HepG2 (cell line): ENCODE measurements at regions not wholly inside any gene's neighbourhood (a gene's known extent, or its start where the extent isn't known, plus 50 kb on each side); places are given as distances from the start of the nearest gene placed in this dataset.

Experiments used
- ATAC-seq: fragments of 200-7000 bp; cut with Tn5 transposase; 3 replicates; pipeline ENCODE4 v1.9.1; 2020; ENCODE audit warnings: mild to moderate bottlenecking, moderate library complexity
- BruUV-seq: library from RNA; stranded (reverse); fragments of 400-500 nt; replicated peaks from 2 replicates; lab custom pipeline; 2021; lab: Mats Ljungman, UMichigan
- CTCF ChIA-PET: fragments of 300-600 bp; formaldehyde crosslinking; extraction: SDS; loops from one replicate; lab custom pipeline; 2021; ENCODE audit warnings: low total read pairs, inconsistent platforms, low intra/inter-chr PET ratio; lab: Yijun Ruan, JAX
- POLR2A ChIA-PET: fragments of 350-600 bp; sonication (Branson Sonifier 250); formaldehyde crosslinking; loops from one replicate; lab custom pipeline; 2020; ENCODE audit warnings: antibody characterized with exemption, inconsistent platforms; lab: Yijun Ruan, JAX
- DNase-seq: peaks from one replicate; pipeline ENCODE4 v3.0.0-alpha.2; 2015; ENCODE audit warnings: low spot score
- FAIRE-seq: peaks from 3 replicates; lab custom pipeline; 2011; peaks lifted over from hg19 to GRCh38; lab: Jason Lieb, UNC
- H2AFZ ChIP-seq: one replicate; pipeline ENCODE4 v1.6.1; 2011; ENCODE audit warnings: low read length, inconsistent platforms
- H3K27ac ChIP-seq: fragments of 300-600 bp; 3 replicates; pipeline ENCODE4 v1.8.0; 2011; ENCODE audit warnings: mixed run types, mild to moderate bottlenecking, mixed read lengths, low read length, inconsistent platforms; ENCODE audit not compliant: insufficient read depth; ENCODE audit errors: extremely low read length
- H3K27me3 ChIP-seq, 2 experiments: fragments of 200-600 bp in 1 of 2; 2 replicates in 1 of 2; 3 replicates in 1 of 2; pipeline versions ENCODE4 v1.6.0 to v1.8.0; 2011; ENCODE audit warnings: low read length in 2 of 2, mild to moderate bottlenecking in 2 of 2, moderate library complexity in 2 of 2, inconsistent platforms in 1 of 2; ENCODE audit not compliant: insufficient read depth in 2 of 2, control insufficient read depth in 1 of 2
- H3K36me3 ChIP-seq, 2 experiments: fragments of 200-600 bp in 1 of 2; replicated peaks in 1 of 2; 2 replicates in 1 of 2; 3 replicates in 1 of 2; pipeline versions ENCODE4 v1.5.1 to v1.8.0; 2011; ENCODE audit warnings: low read length in 2 of 2, inconsistent platforms in 1 of 2; ENCODE audit not compliant: insufficient read depth in 2 of 2, control insufficient read depth in 1 of 2
- H3K4me1 ChIP-seq: 2 replicates; pipeline ENCODE4 v1.5.1; 2012; ENCODE audit warnings: low read length, inconsistent platforms; ENCODE audit not compliant: insufficient read depth
- H3K4me2 ChIP-seq: 2 replicates; pipeline ENCODE4 v1.6.0; 2011; ENCODE audit warnings: low read depth, low read length, inconsistent platforms
- H3K4me3 ChIP-seq, 3 experiments: fragments of 200-600 bp in 1 of 3; sonication (generic), shearing (Covaris generic) in 1 of 3; replicated peaks in 1 of 3; 2 replicates each; pipeline ENCODE4 v1.5.1; 2011 to 2016; ENCODE audit warnings: low read length in 3 of 3, inconsistent platforms in 2 of 3, low read depth in 2 of 3, mild to moderate bottlenecking in 2 of 3, control low read depth in 1 of 3, mixed read lengths in 1 of 3; ENCODE audit not compliant: insufficient read depth in 1 of 3
- H3K79me2 ChIP-seq: one replicate; pipeline ENCODE4 v1.6.1; 2011; ENCODE audit warnings: low read length, inconsistent platforms; ENCODE audit not compliant: insufficient read depth
- H3K9ac ChIP-seq: 2 replicates; pipeline ENCODE4 v1.6.0; 2011; ENCODE audit warnings: mild to moderate bottlenecking, low read depth, low read length, inconsistent platforms; ENCODE audit not compliant: insufficient read depth
- H3K9me3 ChIP-seq: 2 replicates; pipeline ENCODE4 v1.5.1; 2012; ENCODE audit warnings: mild to moderate bottlenecking, low read length
- H4K20me1 ChIP-seq: 2 replicates; pipeline ENCODE4 v1.6.0; 2011; ENCODE audit warnings: inconsistent platforms, mild to moderate bottlenecking, low read length, moderate library complexity; ENCODE audit not compliant: insufficient read depth
- ETV5 ChIP-seq: IDR thresholded peaks from 2 replicates; pipeline ENCODE4 v1.6.1; 2018; ENCODE audit warnings: missing biosample characterization, missing genetic modification reagents, inconsistent platforms, borderline replicate concordance
- GFI1 ChIP-seq: sonication (generic); formaldehyde crosslinking; IDR thresholded peaks from 2 replicates; pipeline ENCODE4 v1.5.0; 2020; ENCODE audit warnings: missing genetic modification reagents, mild to moderate bottlenecking, borderline replicate concordance
- KLF12 ChIP-seq: sonication (generic); formaldehyde crosslinking; IDR thresholded peaks from 2 replicates; pipeline ENCODE4 v1.4.0; 2020; ENCODE audit warnings: missing genetic modification reagents, borderline replicate concordance
- MAFF ChIP-seq: IDR thresholded peaks from 2 replicates; pipeline ENCODE4 v1.6.1; 2011; ENCODE audit warnings: low read depth, low read length, improper control_type of control experiment
- MAFK ChIP-seq, 2 experiments: IDR thresholded peaks in 1 of 2; conservative IDR thresholded peaks in 1 of 2; 2 replicates each; pipeline ENCODE4 v1.6.1; 2011; ENCODE audit warnings: improper control_type of control experiment in 2 of 2, low read length in 2 of 2
- MTA3 ChIP-seq: sonication (generic); formaldehyde crosslinking; IDR thresholded peaks from 2 replicates; pipeline ENCODE4 v1.4.0; 2020; ENCODE audit warnings: missing genetic modification reagents
- PCBP1 ChIP-seq: fragments of 200-400 bp; formaldehyde crosslinking; IDR thresholded peaks from 2 replicates; pipeline ENCODE4 v1.6.1; 2017; ENCODE audit warnings: mild to moderate bottlenecking, low read depth, low read length, borderline replicate concordance
- SAFB2 ChIP-seq: sonication (generic); formaldehyde crosslinking; IDR thresholded peaks from 2 replicates; pipeline ENCODE4 v1.5.1; 2020; ENCODE audit warnings: missing genetic modification reagents, low read depth, mild to moderate bottlenecking, borderline replicate concordance
- TEAD3 ChIP-seq: optimal IDR thresholded peaks from 2 replicates; pipeline ENCODE3; 2016; ENCODE audit warnings: borderline replicate concordance
- ZNF331 ChIP-seq: sonication (generic); formaldehyde crosslinking; IDR thresholded peaks from 2 replicates; pipeline ENCODE4 v1.4.0; 2020; ENCODE audit warnings: missing genetic modification reagents
- ZNF772 ChIP-seq: sonication (generic); formaldehyde crosslinking; IDR thresholded peaks from 2 replicates; pipeline ENCODE4 v1.5.0; 2020; ENCODE audit warnings: mild to moderate bottlenecking, missing genetic modification reagents
- WGBS: methylation state at CpG from one replicate; pipeline ENCODE4 v1.1.6; 2017; ENCODE audit warnings: low lambda C conversion rate; 5-methylcytosine and 5-hydroxymethylcytosine counted together
- in situ Hi-C: cut with HindIII; loops from 2 replicates; pipeline ENCODE4 v1.10.0; 2017; ENCODE audit warnings: low pct_unique_long_range_greater_than_20kb; ENCODE audit not compliant: extremely low pct_ligation_motif_present
- intact Hi-C: fragments of 100-400 bp; cut with micrococcal nuclease; formaldehyde crosslinking; loops from one replicate; pipeline ENCODE4 v1.10.0; 2022; ENCODE audit not compliant: unreplicated experiment
- TF ChIP-seq, protein P1 (sequence below): sonication (generic); formaldehyde crosslinking; IDR thresholded peaks from 2 replicates; pipeline ENCODE4 v1.5.0; 2020; ENCODE audit warnings: mild to moderate bottlenecking, missing genetic modification reagents

DNA sequence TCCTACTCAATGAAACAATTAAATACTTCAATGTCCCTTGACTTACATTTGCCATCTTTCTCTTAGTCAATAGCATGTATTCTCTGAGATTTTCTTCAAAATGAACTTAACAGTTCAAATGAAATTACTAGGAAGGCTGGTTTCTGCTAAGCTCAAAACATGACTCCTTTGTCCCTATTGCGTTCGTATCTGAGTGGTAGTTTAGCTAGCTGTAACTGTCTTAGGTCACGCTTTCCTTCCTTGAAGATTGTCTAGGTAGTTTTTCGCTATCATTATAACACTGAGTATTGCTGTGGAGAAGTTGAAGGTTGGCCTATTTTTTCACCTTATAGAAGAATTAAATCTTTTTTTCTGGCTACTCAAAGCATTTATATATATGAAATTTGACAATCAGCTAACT is 1535.2 kb downstream of the PLA2G4A start:
- in situ Hi-C loops = no loop called here
- FAIRE-seq = no peak
- WGBS = 34% methylated on average over 4 of the region's 4 CpGs
- DNase-seq = no peak
- H3K4me2 ChIP-seq = no peak overlapping the region
- BruUV-seq = no TSS peak
- H3K36me3 ChIP-seq = no peaks in the 10 kb centered on the region
- TF ChIP-seq PCBP1 (no peak), TEAD3 (CRISPR knock-in tag) (no peak), ZNF772 (CRISPR knock-in tag) (no peak), MTA3 (no peak), GFI1 (CRISPR knock-in tag) (no peak)
- ATAC-seq = no peak
- no peaks in the 10 kb centered on the region for H3K79me2 ChIP-seq
- ChIA-PET CTCF (no interaction called here), POLR2A (no interaction called here)
- no peak overlapping the region for H3K4me3 ChIP-seq
- no peak overlapping the region for H2AFZ ChIP-seq
- no peaks in the 10 kb centered on the region for H4K20me1 ChIP-seq
- intact Hi-C loops = no loop called here
- no peaks in the 10 kb centered on the region for H3K27me3 ChIP-seq
- no peak overlapping the region for H3K27ac ChIP-seq
- no peak overlapping the region for H3K9ac ChIP-seq
- no peaks in the 10 kb centered on the region for H3K4me1 ChIP-seq
- no peaks in the 10 kb centered on the region for H3K9me3 ChIP-seq

DNA sequence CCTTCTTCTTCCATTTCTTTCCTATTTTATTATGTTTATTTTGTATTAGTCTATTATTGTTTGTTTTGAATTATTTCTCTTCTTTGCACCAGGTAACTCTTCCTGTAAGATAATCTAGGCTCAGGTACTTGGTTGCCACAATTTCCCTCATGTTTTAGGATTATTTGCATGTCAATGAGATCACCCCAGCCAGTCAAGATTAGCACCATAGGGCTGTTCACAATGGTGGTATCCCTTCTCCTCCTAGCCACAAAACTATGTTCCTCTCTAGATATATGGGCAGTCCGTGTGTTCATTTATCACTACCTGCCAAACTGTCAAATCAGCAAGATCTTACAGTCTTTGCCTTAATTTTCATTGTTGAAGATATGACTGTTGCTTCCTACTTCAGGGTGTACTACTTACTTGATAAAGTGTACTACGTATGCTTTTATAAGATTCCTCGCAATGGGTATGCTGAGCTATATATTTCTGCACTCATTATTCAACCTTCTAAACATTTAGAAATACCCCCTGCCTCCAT is 1536.2 kb downstream of the PLA2G4A start:
- H3K9ac ChIP-seq = no peak overlapping the region
- H3K79me2 ChIP-seq = no peaks in the 10 kb centered on the region
- BruUV-seq = no TSS peak
- ChIA-PET CTCF (no interaction called here), POLR2A (no interaction called here)
- intact Hi-C loops = no loop called here
- H3K27ac ChIP-seq = no peak overlapping the region
- H3K27me3 ChIP-seq = no peaks in the 10 kb centered on the region
- no peak overlapping the region for H3K4me2 ChIP-seq
- no peaks in the 10 kb centered on the region for H3K4me1 ChIP-seq
- TF ChIP-seq KLF12 (CRISPR knock-in tag) (no peak), MAFK (conservative IDR thresholded peaks at IDR 0.05 in 1 of 2, IDR thresholded peaks at IDR 0.05 in 1 of 2; ENCODE audit: low read length in 2 of 2) (peak; percentile 55 to 62), ETV5 (CRISPR knock-in tag) (no peak), ZNF331 (CRISPR knock-in tag) (no peak), MAFF (peak; percentile 66), SAFB2 (CRISPR knock-in tag) (no peak)
- TF ChIP-seq, protein P1, sequence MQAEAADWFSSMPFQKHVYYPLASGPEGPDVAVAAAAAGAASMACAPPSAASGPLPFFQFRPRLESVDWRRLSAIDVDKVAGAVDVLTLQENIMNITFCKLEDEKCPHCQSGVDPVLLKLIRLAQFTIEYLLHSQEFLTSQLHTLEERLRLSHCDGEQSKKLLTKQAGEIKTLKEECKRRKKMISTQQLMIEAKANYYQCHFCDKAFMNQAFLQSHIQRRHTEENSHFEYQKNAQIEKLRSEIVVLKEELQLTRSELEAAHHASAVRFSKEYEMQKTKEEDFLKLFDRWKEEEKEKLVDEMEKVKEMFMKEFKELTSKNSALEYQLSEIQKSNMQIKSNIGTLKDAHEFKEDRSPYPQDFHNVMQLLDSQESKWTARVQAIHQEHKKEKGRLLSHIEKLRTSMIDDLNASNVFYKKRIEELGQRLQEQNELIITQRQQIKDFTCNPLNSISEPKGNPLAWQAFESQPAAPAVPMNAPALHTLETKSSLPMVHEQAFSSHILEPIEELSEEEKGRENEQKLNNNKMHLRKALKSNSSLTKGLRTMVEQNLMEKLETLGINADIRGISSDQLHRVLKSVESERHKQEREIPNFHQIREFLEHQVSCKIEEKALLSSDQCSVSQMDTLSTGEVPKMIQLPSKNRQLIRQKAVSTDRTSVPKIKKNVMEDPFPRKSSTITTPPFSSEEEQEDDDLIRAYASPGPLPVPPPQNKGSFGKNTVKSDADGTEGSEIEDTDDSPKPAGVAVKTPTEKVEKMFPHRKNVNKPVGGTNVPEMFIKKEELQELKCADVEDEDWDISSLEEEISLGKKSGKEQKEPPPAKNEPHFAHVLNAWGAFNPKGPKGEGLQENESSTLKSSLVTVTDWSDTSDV (CRISPR knock-in tag) = no peak
- no peak for FAIRE-seq
- no peaks in the 10 kb centered on the region for H4K20me1 ChIP-seq
- in situ Hi-C loops = no loop called here
- no peak overlapping the region for H2AFZ ChIP-seq
- no peak for DNase-seq
- no peak for ATAC-seq
- WGBS = 0% methylated on average over 3 of the region's 3 CpGs
- H3K36me3 ChIP-seq = no peaks in the 10 kb centered on the region
- H3K4me3 ChIP-seq = no peak overlapping the region
- H3K9me3 ChIP-seq = no peaks in the 10 kb centered on the region
